K562 (cell line): ENCODE measurements at regions not wholly inside any gene's neighbourhood (a gene's known extent, or its start where the extent isn't known, plus 50 kb on each side); places are given as distances from the start of the nearest gene placed in this dataset.

Experiments used
- CEBPZ ChIP-seq: fragments of 150-350 bp; IDR thresholded peaks from 2 replicates; pipeline ENCODE4 v1.6.1; 2014; ENCODE audit warnings: low read depth, mild to moderate bottlenecking, low read length, borderline replicate concordance
- ELF4 ChIP-seq: fragments of 450-650 bp; formaldehyde crosslinking; IDR thresholded peaks from 2 replicates; pipeline ENCODE4 v1.4.0; 2022; ENCODE audit warnings: missing genetic modification characterization
- MBD1 ChIP-seq: fragments of 250-450 bp; sonication (Bioruptor Pico); IDR thresholded peaks from 2 replicates; pipeline ENCODE4 v1.8.0; 2022; ENCODE audit warnings: inconsistent platforms
- NFXL1 ChIP-seq: fragments of 450-650 bp; formaldehyde crosslinking; IDR thresholded peaks from 2 replicates; pipeline ENCODE4 v1.4.0; 2021; ENCODE audit warnings: mild to moderate bottlenecking
- SIRT6 ChIP-seq: IDR thresholded peaks from one replicate; pipeline ENCODE4 v1.6.1; 2012; ENCODE audit warnings: low read depth, mild to moderate bottlenecking, control low read depth, inconsistent platforms, low read length, moderate library complexity
- UBTF ChIP-seq, 2 experiments: IDR thresholded peaks; 2 replicates each; pipeline ENCODE4 v1.6.1; 2012; ENCODE audit warnings: improper control_type of control experiment in 2 of 2, low read depth in 2 of 2, low read length in 2 of 2, borderline replicate concordance in 1 of 2
- ZNF224 ChIP-seq: sonication (generic); formaldehyde crosslinking; IDR thresholded peaks from 2 replicates; pipeline ENCODE4 v1.8.0; 2022; ENCODE audit warnings: mild to moderate bottlenecking, missing genetic modification reagents

GRCh38 chr2:17226941-17227490, 291.2 kb downstream of the RAD51AP2 start (continued):
- TF ChIP-seq UBTF (IDR thresholded peaks at IDR 0.05; ENCODE audit: borderline replicate concordance in 1 of 2, low read depth in 2 of 2, low read length in 2 of 2) = no peak
- no peak for TF ChIP-seq SIRT6
- TF ChIP-seq MBD1 (CRISPR knock-in tag) = no peak
- TF ChIP-seq CEBPZ = no peak
- TF ChIP-seq ZNF224 (CRISPR knock-in tag) = no peak
- no peak for TF ChIP-seq ELF4
- no peak for TF ChIP-seq NFXL1 (CRISPR knock-in tag)
